Hematopoietic multipotent progenitor cell treated with erythropoietin and hydrocortisone succinate and interleukin-3 and kit ligand, for 8 days (in vitro differentiated cells): ENCODE measurements at regions not wholly inside any gene's neighbourhood (a gene's known extent, or its start where the extent isn't known, plus 50 kb on each side); places are given as distances from the start of the nearest gene placed in this dataset.
"Not testable (repeated sequence)": the region's sequence is repeated elsewhere in the genome, so short reads cannot be mapped to it uniquely, and the experiment has no call there.

Experiments
- DNase-seq: peaks from one replicate; pipeline ENCODE4 v3.0.0-alpha.2; 2015

GRCh38 chr5:106660681-106661080 lies 1010.1 kb downstream of the EFNA5 start:
- no peak for DNase-seq

- no peak for DNase-seq
Observed at GRCh38 chr5:106658150-106658549, 1012.6 kb downstream of the EFNA5 start.

GRCh38 chr5:106656821-106657220 lies 1013.9 kb downstream of the EFNA5 start:
- DNase-seq: no peak

DNA sequence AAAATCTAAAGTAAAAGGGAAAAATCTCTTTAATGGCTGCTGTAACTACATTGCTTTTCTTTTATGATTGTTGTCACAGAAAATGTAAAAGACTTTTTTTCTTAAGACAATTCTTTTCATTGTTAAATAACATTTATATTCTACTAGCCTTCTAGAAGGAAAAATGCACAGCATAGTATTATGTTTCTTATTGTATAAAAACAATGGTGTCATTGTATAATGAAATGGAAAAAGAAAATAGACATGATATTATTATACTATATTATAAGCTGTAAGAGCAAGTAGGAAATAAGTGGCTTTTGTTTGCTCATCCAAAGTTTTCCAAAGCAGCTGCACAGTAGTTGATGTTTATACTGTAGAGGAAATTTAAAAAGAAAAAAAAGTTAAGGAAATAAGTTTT lies 1021.7 kb downstream of the EFNA5 start:
- DNase-seq: no peak

DNA sequence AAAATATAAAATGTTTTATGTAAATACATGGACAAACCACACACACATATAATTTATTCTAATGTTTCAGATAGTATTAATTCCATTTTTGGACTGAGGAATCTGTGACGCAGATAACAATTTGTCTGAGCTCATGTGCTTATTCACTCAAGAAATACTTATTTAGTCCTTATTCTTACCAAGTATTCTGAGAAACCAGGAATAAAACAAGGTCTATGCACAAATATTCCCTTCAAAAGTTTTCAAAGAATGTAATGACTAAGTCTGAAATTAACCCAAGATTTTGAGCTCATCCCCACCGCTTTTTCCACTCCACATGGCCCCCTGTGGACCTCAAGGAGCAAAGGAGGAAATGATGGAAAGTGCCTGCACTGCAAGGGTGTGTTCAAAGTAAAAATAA lies 1022.3 kb downstream of the EFNA5 start:
- DNase-seq: no peak

DNA sequence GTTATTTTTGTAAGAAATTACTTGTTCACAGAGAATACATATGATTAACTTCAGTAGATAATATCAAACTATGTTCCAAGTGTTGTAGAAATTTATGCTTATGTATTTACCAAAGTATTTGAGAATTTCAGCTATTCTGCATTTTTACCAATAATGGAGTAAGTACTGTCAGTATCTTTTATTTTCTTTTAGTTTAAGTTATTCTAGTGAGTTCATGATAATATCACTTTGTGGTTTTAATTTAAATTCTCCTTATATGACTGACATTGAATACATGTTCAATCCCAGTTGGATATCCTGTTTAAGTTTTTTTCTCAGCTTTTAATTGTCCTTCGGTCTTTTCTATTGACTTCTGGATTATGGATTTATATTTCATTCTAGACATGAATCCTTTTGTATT lies 1024.6 kb downstream of the EFNA5 start:
- DNase-seq: no peak

DNA sequence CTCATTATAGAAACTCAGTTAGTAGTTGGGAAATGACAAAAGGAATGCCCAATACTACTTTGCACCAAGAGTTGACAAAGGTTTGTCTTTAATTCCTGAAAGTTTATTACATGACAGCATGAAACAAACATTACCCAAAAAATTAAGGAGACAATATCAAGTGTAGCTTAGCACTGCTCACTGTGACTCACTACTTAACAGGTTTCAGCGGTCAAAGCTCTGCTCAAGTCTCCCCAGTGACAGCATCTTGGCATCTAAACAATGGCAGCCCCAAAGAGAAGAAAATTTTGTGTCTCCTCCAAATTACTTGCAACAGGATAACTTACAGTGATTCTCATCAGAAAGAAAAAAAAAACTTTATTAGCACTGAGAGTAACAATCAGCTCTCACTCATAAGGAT lies 1030.2 kb downstream of the EFNA5 start:
- no peak for DNase-seq

DNA sequence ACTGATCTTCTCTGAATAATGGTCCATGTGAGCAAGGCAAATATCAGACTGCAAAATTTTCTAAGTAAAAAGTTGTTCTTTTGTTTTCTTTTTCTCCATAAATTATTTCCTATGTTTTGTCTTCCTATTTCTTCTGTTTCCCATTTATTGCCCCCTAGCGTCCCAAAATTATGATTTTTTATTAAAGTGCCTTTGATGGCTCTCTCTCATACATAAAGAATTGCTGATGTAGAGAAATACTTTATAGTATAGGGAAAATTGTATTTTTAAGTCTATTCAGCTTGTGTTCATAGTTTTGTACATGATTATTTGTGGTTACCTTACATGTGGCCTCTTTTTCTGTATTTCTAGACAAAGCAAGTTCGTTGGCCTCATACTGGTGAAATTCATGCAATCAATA lies 1031.2 kb downstream of the EFNA5 start:
- no peak for DNase-seq

DNA sequence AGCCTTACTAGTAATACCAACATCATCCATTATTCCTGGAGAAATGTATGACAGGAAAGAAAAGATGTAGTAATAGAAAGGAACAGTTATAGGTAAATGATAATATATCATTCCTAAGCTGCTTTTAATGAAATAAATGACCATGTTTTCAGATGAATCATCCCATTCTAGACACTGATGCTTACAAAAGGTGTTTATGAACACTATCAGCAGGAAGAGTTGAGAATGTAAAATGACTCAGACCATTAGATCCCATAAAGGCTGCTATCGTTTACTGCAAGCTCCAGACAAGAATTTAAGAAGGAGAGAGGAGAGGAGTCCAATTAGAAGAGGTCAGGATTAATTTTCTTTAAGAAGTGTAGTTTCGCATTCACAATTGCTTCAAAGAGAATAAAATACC lies 1033.5 kb downstream of the EFNA5 start:
- DNase-seq: no peak

DNA sequence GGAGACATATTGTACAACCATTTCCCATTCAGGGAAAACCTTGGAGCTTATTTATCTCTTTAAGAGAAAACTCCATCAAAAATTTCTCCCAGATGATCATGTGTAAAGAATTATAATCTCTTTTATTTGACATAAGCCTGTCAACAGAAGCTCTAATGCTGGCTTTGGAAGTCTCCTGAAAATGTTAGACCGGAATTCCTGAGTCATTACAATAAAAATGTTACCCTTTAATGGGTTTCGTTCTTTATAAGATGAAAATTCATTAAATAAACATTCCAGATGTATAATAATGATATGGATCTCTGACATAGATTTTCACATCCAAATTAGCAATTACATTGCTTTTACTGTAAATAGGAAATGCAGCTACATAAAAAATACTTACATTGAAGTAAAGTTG lies 1036.4 kb downstream of the EFNA5 start:
- no peak for DNase-seq

DNA sequence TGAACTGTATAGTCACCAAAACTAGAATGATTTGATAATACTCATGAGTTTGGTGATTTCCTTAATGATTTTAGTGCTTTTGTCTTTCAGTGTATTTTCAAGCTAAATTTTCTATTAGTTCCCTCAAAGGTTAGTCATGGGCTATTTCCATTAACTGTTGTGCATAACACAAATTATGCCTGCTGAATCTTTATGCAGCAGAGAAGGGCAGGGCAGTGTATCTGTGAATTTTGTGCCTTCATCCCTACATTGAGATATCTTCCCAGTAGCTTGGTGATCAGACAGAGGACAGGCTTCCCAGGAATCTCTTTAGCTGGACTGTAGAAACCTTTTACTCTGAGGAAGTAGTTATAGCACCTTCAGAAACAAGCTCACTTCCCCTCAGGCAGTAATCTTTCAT lies 1036.9 kb downstream of the EFNA5 start:
- DNase-seq: no peak

- not testable (repeated sequence) for DNase-seq
Observed at GRCh38 chr5:106628456-106628855, 1042.3 kb downstream of the EFNA5 start.

DNA sequence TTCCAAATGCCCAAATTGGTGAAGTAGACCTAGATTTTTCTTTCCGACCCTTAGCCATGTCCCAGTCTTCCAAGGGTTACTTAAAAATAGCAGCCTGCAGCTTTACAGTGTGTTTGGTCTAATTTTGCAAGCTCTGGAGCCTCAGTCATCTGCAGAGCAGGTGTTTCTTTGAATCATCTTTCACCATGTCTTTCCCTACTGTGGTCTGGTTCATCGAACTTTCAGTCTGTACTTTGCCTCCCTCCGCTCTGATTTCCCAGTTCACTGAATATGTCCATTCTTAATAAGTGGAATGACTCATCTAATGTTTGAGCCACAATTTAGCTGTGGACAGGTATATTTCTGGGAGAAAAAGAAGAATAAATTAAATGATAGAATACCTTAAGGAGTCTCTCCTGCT lies 1060.7 kb downstream of the EFNA5 start:
- no peak for DNase-seq

GRCh38 chr5:106601620-106602019 lies 1069.1 kb downstream of the EFNA5 start:
- no peak for DNase-seq

DNA sequence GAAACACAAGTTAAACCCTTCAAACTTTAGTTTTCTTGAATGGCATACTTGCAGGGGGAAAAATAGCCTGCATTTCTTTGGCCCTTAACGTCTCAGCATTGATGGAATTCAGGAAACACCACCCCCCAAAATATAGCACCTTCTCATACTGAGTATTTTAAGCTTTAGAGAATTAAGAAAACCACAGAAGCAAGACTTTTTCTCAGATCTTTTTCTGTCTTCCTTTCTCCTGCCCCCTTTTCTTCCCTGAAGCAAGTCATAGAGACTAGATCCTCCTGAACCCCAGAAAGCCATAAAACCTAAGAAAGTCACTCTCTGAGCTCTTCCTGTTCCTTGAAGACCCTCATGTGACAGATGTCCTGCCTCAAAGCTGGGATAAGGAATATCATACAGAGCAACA lies 1069.9 kb downstream of the EFNA5 start:
- no peak for DNase-seq

DNA sequence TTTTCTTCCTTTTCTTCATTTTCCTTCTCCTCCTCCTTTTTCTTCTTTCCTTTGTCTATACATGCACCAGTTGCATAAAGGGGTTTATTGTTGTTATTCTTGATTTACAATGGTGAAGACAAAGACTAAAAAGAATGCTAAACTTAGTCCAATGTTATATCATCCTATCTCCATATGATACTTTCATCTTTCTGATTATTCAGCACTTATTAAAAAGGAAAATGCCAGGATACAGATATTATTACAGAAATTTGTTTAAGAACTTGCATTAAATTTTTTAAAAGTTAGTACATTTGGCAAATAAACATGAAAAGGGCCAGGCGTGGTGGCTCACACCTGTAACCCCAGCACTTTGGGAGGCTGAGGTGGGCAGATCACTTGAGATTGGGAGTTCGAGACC lies 1074.9 kb downstream of the EFNA5 start:
- DNase-seq: no peak

DNA sequence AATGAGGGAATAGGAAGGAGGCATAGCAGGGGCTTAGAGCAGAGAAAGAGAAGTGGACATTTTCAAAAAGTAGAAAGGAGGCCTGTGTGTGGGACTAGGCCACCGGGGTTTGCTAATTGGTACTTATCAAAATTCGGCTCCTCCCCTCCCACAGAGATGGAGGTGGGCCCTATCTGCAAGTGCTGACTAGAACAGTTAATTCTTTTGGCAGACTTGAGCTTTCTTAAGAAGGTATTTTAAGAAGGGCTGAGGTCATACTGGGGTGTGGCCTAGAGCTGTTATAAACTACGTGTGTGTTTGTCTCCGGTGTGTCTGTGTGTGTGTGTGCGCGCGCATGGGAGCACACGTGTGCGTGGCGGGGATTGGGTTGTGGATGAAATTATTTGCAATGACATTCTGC lies 1086.5 kb downstream of the EFNA5 start:
- no peak for DNase-seq

GRCh38 chr5:106578736-106579135 lies 1092.0 kb downstream of the EFNA5 start:
- DNase-seq: no peak

DNA sequence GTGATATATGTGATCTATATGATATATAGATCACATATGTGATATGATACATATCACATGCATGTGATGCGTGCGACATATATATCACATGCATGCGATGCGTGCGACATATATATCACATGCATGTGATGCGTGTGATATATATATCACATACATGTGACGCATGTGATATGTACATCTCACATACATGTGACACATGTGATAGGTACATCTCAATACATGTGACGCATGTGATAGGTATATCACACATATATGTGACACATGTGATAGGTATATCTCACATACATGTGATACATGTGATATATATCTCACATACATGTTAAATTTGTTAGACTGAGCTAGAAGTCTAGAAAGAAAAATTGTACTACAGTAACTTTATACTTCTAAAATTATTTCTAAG lies 1095.9 kb downstream of the EFNA5 start:
- no peak for DNase-seq

DNA sequence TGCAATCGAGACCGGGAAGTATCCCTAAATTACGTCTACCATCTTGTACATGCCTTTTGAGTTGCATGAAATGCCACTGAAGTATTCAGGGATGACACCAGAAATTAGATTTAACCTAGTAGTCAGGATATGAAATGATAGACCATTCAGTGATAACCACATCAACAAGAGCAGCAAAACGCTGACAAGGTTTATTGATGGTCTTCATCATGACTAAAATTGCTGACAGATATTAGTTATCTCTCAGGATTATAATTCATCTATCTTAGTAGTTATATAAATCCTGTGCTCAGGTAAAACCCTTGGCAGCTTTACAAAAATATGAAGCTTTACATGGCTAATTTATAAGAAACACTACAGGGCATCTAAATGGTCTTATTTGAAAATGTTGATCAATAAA lies 1104.7 kb downstream of the EFNA5 start:
- DNase-seq: no peak

GRCh38 chr5:106545325-106545724 lies 1125.4 kb downstream of the EFNA5 start:
- no peak for DNase-seq

DNA sequence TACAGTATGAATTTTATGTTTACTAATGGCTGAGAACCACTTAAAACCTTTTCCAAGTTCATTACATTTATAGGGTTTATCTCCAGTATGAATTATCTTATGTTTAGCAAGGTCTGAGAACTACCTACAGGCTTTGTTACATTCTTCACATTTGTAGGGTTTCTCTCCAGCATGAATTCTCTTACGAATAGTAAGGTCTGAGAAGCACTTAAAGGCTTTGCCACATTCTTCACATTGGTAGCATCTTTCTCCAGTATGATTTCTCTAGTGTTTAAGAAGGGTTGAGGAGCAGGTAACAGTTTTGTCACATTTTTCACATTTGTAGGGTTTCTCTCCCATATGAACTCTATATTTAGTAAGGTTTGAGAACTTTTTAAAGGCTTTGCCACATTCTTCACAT lies 1127.4 kb downstream of the EFNA5 start:
- DNase-seq: no peak

- no peak for DNase-seq
Observed at GRCh38 chr5:106530150-106530549, 1140.6 kb downstream of the EFNA5 start.

GRCh38 chr5:106525438-106525837 lies 1145.3 kb downstream of the EFNA5 start:
- no peak for DNase-seq

DNA sequence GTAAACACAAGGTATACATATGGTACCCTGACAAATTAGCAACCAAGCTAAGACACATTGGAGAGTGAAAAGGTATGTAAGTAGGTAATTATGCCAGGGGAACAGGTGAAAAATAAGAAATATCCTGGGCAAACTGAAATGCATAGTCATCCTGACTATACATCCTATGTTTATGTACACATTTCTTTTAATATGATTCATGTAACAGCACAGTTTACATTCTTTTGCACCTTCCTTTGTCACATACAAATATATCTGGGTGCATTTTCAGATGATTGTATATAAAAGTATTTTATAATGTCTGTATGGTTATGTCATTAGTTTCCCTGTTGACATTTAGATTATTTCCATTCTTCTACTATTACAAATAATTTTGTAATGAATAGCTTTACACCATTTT lies 1146.9 kb downstream of the EFNA5 start:
- no peak for DNase-seq

GRCh38 chr5:106522296-106522695 lies 1148.4 kb downstream of the EFNA5 start:
- DNase-seq: no peak
